ENCODE measurements at regions not wholly inside any gene's neighbourhood (a gene's known extent, or its start where the extent isn't known, plus 50 kb on each side); places are given as distances from the start of the nearest gene placed in this dataset.

- DNase-seq (ENCODE audit: low spot score in 2 of 2), result no peak
- H3K4me3 ChIP-seq, result no peak overlapping the region
- H3K27me3 ChIP-seq, result no peaks in the 10 kb centered on the region
- peaks cover 4% of the 10 kb centered on the region for H3K9me3 ChIP-seq
- no peaks in the 10 kb centered on the region for H3K36me3 ChIP-seq
- H3K27ac ChIP-seq, result no peak overlapping the region
- H3K4me1 ChIP-seq, result no peaks in the 10 kb centered on the region
- no peak for TF ChIP-seq POLR2A (IDR thresholded peaks at IDR 0.05)
- no peak for TF ChIP-seq CTCF (IDR thresholded peaks at IDR 0.05)
- no peak for TF ChIP-seq POLR2AphosphoS5 (IDR thresholded peaks at IDR 0.05)
- no peak for TF ChIP-seq EP300 (IDR thresholded peaks at IDR 0.05)
- 19% methylated on average over 1 of the region's 1 CpG for WGBS
Observed at GRCh38 chr2:81644189-81644588, 1339.6 kb upstream of the LRRTM1 start.

DNA sequence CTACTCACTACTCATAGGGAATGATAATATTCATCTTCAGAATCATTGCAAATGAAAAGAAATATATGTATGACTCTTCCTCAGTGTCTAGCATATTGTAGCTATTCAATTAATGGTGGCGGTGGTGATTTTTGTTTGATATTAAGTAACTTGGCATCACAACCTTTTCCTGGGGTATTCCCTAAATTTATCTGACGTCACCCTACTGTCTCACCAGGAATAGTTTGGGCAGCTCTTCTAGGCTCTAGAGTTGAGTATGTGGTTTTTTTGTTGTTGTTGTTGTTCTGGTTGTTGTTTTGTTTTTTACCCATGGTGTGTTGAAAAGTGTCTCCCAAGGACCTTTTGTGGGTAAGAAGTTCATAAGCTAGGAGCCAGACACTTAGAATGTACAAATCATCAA lies 1320.3 kb upstream of the LRRTM1 start:
- Histone ChIP-seq H3K4me3 (no peak overlapping the region), H3K9me3 (no peaks in the 10 kb centered on the region), H3K27ac (no peak overlapping the region), H3K27me3 (no peaks in the 10 kb centered on the region), H3K36me3 (no peaks in the 10 kb centered on the region), H3K4me1 (no peaks in the 10 kb centered on the region)
- no peak for DNase-seq (ENCODE audit: low spot score in 2 of 2)
- no peak for TF ChIP-seq POLR2AphosphoS5 (IDR thresholded peaks at IDR 0.05)
- TF ChIP-seq EP300 (IDR thresholded peaks at IDR 0.05), result no peak
- TF ChIP-seq POLR2A (IDR thresholded peaks at IDR 0.05), result no peak
- TF ChIP-seq CTCF (IDR thresholded peaks at IDR 0.05), result no peak
- 96% methylated on average over 2 of the region's 2 CpGs for WGBS

DNA sequence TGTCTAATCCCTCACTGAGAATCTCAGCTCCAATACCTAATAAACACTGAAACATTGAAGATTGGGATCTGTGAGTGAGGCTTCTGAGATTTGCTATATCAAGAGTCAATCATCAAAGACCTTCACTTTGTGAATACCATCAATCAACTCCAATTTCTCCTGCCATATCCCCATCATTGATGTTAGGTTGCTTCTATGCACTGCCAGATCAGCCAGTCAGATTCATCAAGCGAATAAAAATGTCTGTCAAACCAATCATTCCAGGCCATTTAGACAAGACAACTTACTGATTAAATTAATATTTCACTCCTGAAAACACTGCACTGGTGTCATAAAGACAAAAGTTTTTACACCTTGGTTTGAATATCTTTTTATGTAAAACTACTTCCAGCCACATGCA lies 1295.5 kb upstream of the LRRTM1 start:
- Histone ChIP-seq H3K27me3 (no peaks in the 10 kb centered on the region), H3K4me1 (no peaks in the 10 kb centered on the region), H3K36me3 (no peaks in the 10 kb centered on the region), H3K27ac (no peak overlapping the region), H3K9me3 (no peaks in the 10 kb centered on the region), H3K4me3 (no peak overlapping the region)
- TF ChIP-seq EP300 (IDR thresholded peaks at IDR 0.05), result no peak
- TF ChIP-seq POLR2A (IDR thresholded peaks at IDR 0.05), result no peak
- TF ChIP-seq POLR2AphosphoS5 (IDR thresholded peaks at IDR 0.05), result no peak
- no peak for TF ChIP-seq CTCF (IDR thresholded peaks at IDR 0.05)
- DNase-seq (ENCODE audit: low spot score in 2 of 2), result no peak
- 75% methylated on average over 1 of the region's 1 CpG for WGBS

GRCh38 chr2:81598453-81598852 lies 1293.9 kb upstream of the LRRTM1 start:
- 57% methylated on average over 5 of the region's 5 CpGs for WGBS
- no peaks in the 10 kb centered on the region for H3K27me3 ChIP-seq
- H3K4me1 ChIP-seq, result no peaks in the 10 kb centered on the region
- H3K27ac ChIP-seq, result no peak overlapping the region
- no peak overlapping the region for H3K4me3 ChIP-seq
- no peak for TF ChIP-seq POLR2A (IDR thresholded peaks at IDR 0.05)
- no peak for TF ChIP-seq EP300 (IDR thresholded peaks at IDR 0.05)
- TF ChIP-seq CTCF (IDR thresholded peaks at IDR 0.05), result no peak
- no peak for TF ChIP-seq POLR2AphosphoS5 (IDR thresholded peaks at IDR 0.05)
- H3K36me3 ChIP-seq, result no peaks in the 10 kb centered on the region
- no peak for DNase-seq (ENCODE audit: low spot score in 2 of 2)
- H3K9me3 ChIP-seq, result no peaks in the 10 kb centered on the region

- no peaks in the 10 kb centered on the region for H3K9me3 ChIP-seq
- H3K4me3 ChIP-seq, result no peak overlapping the region
- H3K27ac ChIP-seq, result no peak overlapping the region
- no peaks in the 10 kb centered on the region for H3K4me1 ChIP-seq
- no peaks in the 10 kb centered on the region for H3K27me3 ChIP-seq
- 77% methylated on average over 2 of the region's 2 CpGs for WGBS
- no peak for DNase-seq (ENCODE audit: low spot score in 2 of 2)
- no peak for TF ChIP-seq EP300 (IDR thresholded peaks at IDR 0.05)
- TF ChIP-seq CTCF (IDR thresholded peaks at IDR 0.05), result no peak
- no peak for TF ChIP-seq POLR2AphosphoS5 (IDR thresholded peaks at IDR 0.05)
- no peak for TF ChIP-seq POLR2A (IDR thresholded peaks at IDR 0.05)
- H3K36me3 ChIP-seq, result no peaks in the 10 kb centered on the region
Observed at GRCh38 chr2:81589406-81589805, 1284.9 kb upstream of the LRRTM1 start.
